ENCODE measurements at regions not wholly inside any gene's neighbourhood (a gene's known extent, or its start where the extent isn't known, plus 50 kb on each side); places are given as distances from the start of the nearest gene placed in this dataset.

- H3K9ac ChIP-seq (ENCODE audit: insufficient read depth in 1 of 2, low read depth in 2 of 2, low read length in 2 of 2): no peak overlapping the region
- no peak overlapping the region for H3K4me2 ChIP-seq (ENCODE audit: insufficient read depth, low read length)
- 0% methylated on average over 6 of the region's 6 CpGs for WGBS (ENCODE audit: insufficient coverage, low coverage, missing lambda C conversion rate)
- H3K79me2 ChIP-seq (ENCODE audit: control insufficient read depth, insufficient read depth, low read length): no peaks in the 10 kb centered on the region
- no peak overlapping the region for H2AFZ ChIP-seq (ENCODE audit: low read depth, low read length)
- no peak overlapping the region for H3K27ac ChIP-seq (ENCODE audit: extremely low read depth, low read depth, low read length)
- ChIA-PET CTCF (ENCODE audit: low intra/inter-chr PET ratio) (no interaction called here), POLR2A (no interaction called here)
- H3K4me1 ChIP-seq (replicated peaks in 1 of 2; ENCODE audit: control insufficient read depth in 2 of 2, insufficient read depth in 2 of 2, low read length in 2 of 2): no peaks in the 10 kb centered on the region
- in situ Hi-C loops (cut with MboI) (no loop called here), intact Hi-C loops (cut with micrococcal nuclease) (no loop called here)
- no peaks in the 10 kb centered on the region for H3K36me3 ChIP-seq (ENCODE audit: control insufficient read depth, insufficient read depth, low read length)
- ATAC-seq (no peak), FAIRE-seq (no peak), DNase-seq (ENCODE audit: extremely low read depth in 1 of 4, low spot score in 3 of 4) (no peak)
- no peaks in the 10 kb centered on the region for H3K9me1 ChIP-seq (ENCODE audit: control insufficient read depth, insufficient read depth, low read length)
- H3K4me3 ChIP-seq: no peak overlapping the region
- TF ChIP-seq ZNF511 (CRISPR knock-in tag; IDR thresholded peaks at IDR 0.05) (no peak), FOXA1 (IDR thresholded peaks at IDR 0.05; ENCODE audit: borderline replicate concordance) (no peak), GABPA (tag; conservative IDR thresholded peaks at IDR 0.05; ENCODE audit: low read depth) (no peak), PPARD (CRISPR knock-in tag; IDR thresholded peaks at IDR 0.05) (no peak)
- H3K9me3 ChIP-seq (replicated peaks; ENCODE audit: control insufficient read depth, insufficient read depth, low read depth, low read length): no peaks in the 10 kb centered on the region
- no TSS peak for BruUV-seq (replicated peaks)
- H3K27me3 ChIP-seq (ENCODE audit: control insufficient read depth in 2 of 2, insufficient read depth in 2 of 2, low read length in 2 of 2): no peaks in the 10 kb centered on the region
- no peaks in the 10 kb centered on the region for H4K20me1 ChIP-seq (replicated peaks; ENCODE audit: control insufficient read depth, insufficient read depth, low read length)
Observed at GRCh38 chr3:117477214-117477755, 767.7 kb downstream of the TUSC7 start.

GRCh38 chr3:117479095-117479494 lies 769.5 kb downstream of the TUSC7 start:
- BruUV-seq (replicated peaks): no TSS peak
- no peak overlapping the region for H3K4me3 ChIP-seq
- H3K9me1 ChIP-seq (ENCODE audit: control insufficient read depth, insufficient read depth, low read length): no peaks in the 10 kb centered on the region
- WGBS (ENCODE audit: insufficient coverage, low coverage, missing lambda C conversion rate): 3% methylated on average over 2 of the region's 2 CpGs
- no peak for FAIRE-seq
- no peaks in the 10 kb centered on the region for H3K36me3 ChIP-seq (ENCODE audit: control insufficient read depth, insufficient read depth, low read length)
- CTCF ChIA-PET (ENCODE audit: low intra/inter-chr PET ratio): no interaction called here
- no peak for DNase-seq (ENCODE audit: extremely low read depth in 1 of 4, low spot score in 3 of 4)
- in situ Hi-C loops (cut with MboI) (no loop called here), intact Hi-C loops (cut with micrococcal nuclease) (no loop called here)
- ATAC-seq: no peak
- no peak overlapping the region for H2AFZ ChIP-seq (ENCODE audit: low read depth, low read length)
- H3K27me3 ChIP-seq (ENCODE audit: control insufficient read depth in 2 of 2, insufficient read depth in 2 of 2, low read length in 2 of 2): no peaks in the 10 kb centered on the region
- H3K79me2 ChIP-seq (ENCODE audit: control insufficient read depth, insufficient read depth, low read length): no peaks in the 10 kb centered on the region
- no peaks in the 10 kb centered on the region for H3K4me1 ChIP-seq (replicated peaks in 1 of 2; ENCODE audit: control insufficient read depth in 2 of 2, insufficient read depth in 2 of 2, low read length in 2 of 2)
- no peak overlapping the region for H3K9ac ChIP-seq (ENCODE audit: insufficient read depth in 1 of 2, low read depth in 2 of 2, low read length in 2 of 2)
- H3K9me3 ChIP-seq (replicated peaks; ENCODE audit: control insufficient read depth, insufficient read depth, low read depth, low read length): no peaks in the 10 kb centered on the region
- H4K20me1 ChIP-seq (replicated peaks; ENCODE audit: control insufficient read depth, insufficient read depth, low read length): no peaks in the 10 kb centered on the region
- no peak overlapping the region for H3K4me2 ChIP-seq (ENCODE audit: insufficient read depth, low read length)
- TF ChIP-seq CREBBP (IDR thresholded peaks at IDR 0.05; ENCODE audit: low read depth, low read length): no peak
- TF ChIP-seq DIDO1 (tag; IDR thresholded peaks at IDR 0.05; ENCODE audit: low read depth): no peak
- no peak for TF ChIP-seq PKNOX1 (IDR thresholded peaks at IDR 0.05)
- TF ChIP-seq CBX3 (IDR thresholded peaks at IDR 0.05; ENCODE audit: borderline replicate concordance in 1 of 2, low read length in 2 of 2): no peak
- TF ChIP-seq ZBTB33 (CRISPR knock-in tag; IDR thresholded peaks at IDR 0.05): no peak
- TF ChIP-seq ZNF75A (CRISPR knock-in tag; IDR thresholded peaks at IDR 0.05): no peak
- TF ChIP-seq ZNF699 (CRISPR knock-in tag; IDR thresholded peaks at IDR 0.05; ENCODE audit: insufficient replicate concordance): no peak
- no peak for TF ChIP-seq ZNF277 (CRISPR knock-in tag; IDR thresholded peaks at IDR 0.05; ENCODE audit: borderline replicate concordance)
- POLR2A ChIA-PET: no interaction called here
- H3K27ac ChIP-seq (ENCODE audit: extremely low read depth, low read depth, low read length): no peak overlapping the region

Data from K562 (cell line).